CD14-positive monocyte (primary cell): ENCODE measurements at regions not wholly inside any gene's neighbourhood (a gene's known extent, or its start where the extent isn't known, plus 50 kb on each side); places are given as distances from the start of the nearest gene placed in this dataset.

Experiments
- DNase-seq, 3 donors: peaks; one replicate each; pipeline ENCODE4 v3.0.0-alpha.2; 2011 to 2022
- H2AFZ ChIP-seq: 2 replicates; pipeline ENCODE4 v1.6.0; 2012; ENCODE audit warnings: mild to moderate bottlenecking, low read depth, low read length, inconsistent platforms; ENCODE audit not compliant: insufficient read depth, poor library complexity, severe bottlenecking
- H3K27ac ChIP-seq, 2 donors: 1 replicate in 1 of 2; 2 replicates in 1 of 2; pipeline ENCODE4 v1.5.1; 2012 to 2013; ENCODE audit warnings: low read length in 2 of 2, control low read depth in 1 of 2, inconsistent platforms in 1 of 2, low read depth in 1 of 2, mild to moderate bottlenecking in 1 of 2
- H3K27me3 ChIP-seq, 2 donors: one replicate each; pipeline versions ENCODE4 v1.6.0 to v1.6.1; 2011 to 2013; ENCODE audit warnings: low read length in 2 of 2; ENCODE audit not compliant: control insufficient read depth in 2 of 2, insufficient read depth in 2 of 2
- H3K36me3 ChIP-seq, 2 donors: replicated peaks in 1 of 2; 1 replicate in 1 of 2; 2 replicates in 1 of 2; pipeline versions ENCODE4 v1.5.1 to v1.6.1; 2012 to 2013; ENCODE audit warnings: low read length in 2 of 2, control low read depth in 1 of 2, inconsistent platforms in 1 of 2, mild to moderate bottlenecking in 1 of 2; ENCODE audit not compliant: insufficient read depth in 2 of 2, control insufficient read depth in 1 of 2
- H3K4me1 ChIP-seq, 2 donors: 1 replicate in 1 of 2; 2 replicates in 1 of 2; pipeline versions ENCODE4 v1.5.1 to v1.6.1; 2012 to 2013; ENCODE audit warnings: low read length in 2 of 2, control low read depth in 1 of 2, inconsistent platforms in 1 of 2, mild to moderate bottlenecking in 1 of 2, moderate library complexity in 1 of 2; ENCODE audit not compliant: insufficient read depth in 2 of 2, control insufficient read depth in 1 of 2
- H3K4me2 ChIP-seq: replicated peaks from 2 replicates; pipeline ENCODE3; 2012; ENCODE audit warnings: low read length, moderate library complexity, mild to moderate bottlenecking; ENCODE audit not compliant: poor library complexity, severe bottlenecking; ENCODE audit errors: extremely low read depth
- H3K4me3 ChIP-seq, 3 experiments: fragments of 200-600 bp in 1 of 3; sonication (generic) in 1 of 3; replicated peaks in 1 of 3; 1 replicate in 2 of 3; 2 replicates in 1 of 3; pipeline ENCODE4 v1.5.1; 2011 to 2013; ENCODE audit warnings: low read length in 3 of 3, mild to moderate bottlenecking in 3 of 3, control low read depth in 2 of 3, low read depth in 2 of 3, inconsistent platforms in 1 of 3, moderate library complexity in 1 of 3
- H3K79me2 ChIP-seq: 2 replicates; pipeline ENCODE4 v1.6.0; 2012; ENCODE audit warnings: mild to moderate bottlenecking, control low read depth, inconsistent platforms, low read length, moderate library complexity; ENCODE audit not compliant: insufficient read depth
- H3K9ac ChIP-seq: 2 replicates; pipeline ENCODE4 v1.6.0; 2017; ENCODE audit warnings: low read length, mild to moderate bottlenecking; ENCODE audit not compliant: insufficient read depth, poor library complexity, severe bottlenecking
- H3K9me3 ChIP-seq, 2 donors: replicated peaks in 1 of 2; 1 replicate in 1 of 2; 2 replicates in 1 of 2; pipeline versions ENCODE4 v1.5.1 to v1.6.1; 2012 to 2013; ENCODE audit warnings: low read length in 2 of 2, control low read depth in 1 of 2; ENCODE audit not compliant: control insufficient read depth in 1 of 2, insufficient read depth in 1 of 2
- H4K20me1 ChIP-seq: 2 replicates; pipeline ENCODE4 v1.6.0; 2012; ENCODE audit warnings: mild to moderate bottlenecking, low read length, control low read depth, moderate library complexity; ENCODE audit not compliant: insufficient read depth
- H3K27ac Mint-ChIP-seq, 7 donors: one replicate each; pipeline ENCODE4 v1.8.0; 2020; ENCODE audit warnings: mild to moderate bottlenecking in 7 of 7, mixed read lengths in 7 of 7, moderate library complexity in 6 of 7, inconsistent platforms in 2 of 7
- H3K27me3 Mint-ChIP-seq, 3 donors: one replicate each; pipeline ENCODE4 v1.8.0; 2021 to 2022; ENCODE audit warnings: low read depth in 3 of 3, mild to moderate bottlenecking in 3 of 3, mixed read lengths in 3 of 3, moderate library complexity in 3 of 3, inconsistent platforms in 1 of 3
- H3K36me3 Mint-ChIP-seq, 2 donors: one replicate each; pipeline ENCODE4 v1.8.0; 2020; ENCODE audit warnings: mixed read lengths in 2 of 2, inconsistent platforms in 1 of 2, mild to moderate bottlenecking in 1 of 2
- H3K4me1 Mint-ChIP-seq: one replicate; pipeline ENCODE4 v1.8.0; 2020; ENCODE audit warnings: mild to moderate bottlenecking, mixed read lengths
- H3K4me3 Mint-ChIP-seq, 2 donors: one replicate each; pipeline ENCODE4 v1.8.0; 2020; ENCODE audit warnings: mild to moderate bottlenecking in 2 of 2, mixed read lengths in 2 of 2, moderate library complexity in 1 of 2
- H3K9me3 Mint-ChIP-seq, 7 donors: one replicate each; pipeline ENCODE4 v1.8.0; 2020 to 2022; ENCODE audit warnings: mixed read lengths in 7 of 7, mild to moderate bottlenecking in 6 of 7, moderate library complexity in 6 of 7, inconsistent platforms in 2 of 7
- CTCF ChIP-seq: fragments of 200-600 bp; IDR thresholded peaks from one replicate; pipeline ENCODE4 v1.8.0; 2022; ENCODE audit warnings: antibody characterized with exemption, mild to moderate bottlenecking
- WGBS: methylation state at CpG from one replicate; pipeline ENCODE4 v1.1.5; 2013; ENCODE audit warnings: missing lambda C conversion rate; ENCODE audit not compliant: insufficient coverage; 5-methylcytosine and 5-hydroxymethylcytosine counted together
- intact Hi-C, 2 donors: fragments of 100-400 bp; cut with micrococcal nuclease; formaldehyde crosslinking; loops; one replicate each; pipeline versions ENCODE4 v1.15.0 to v1.15.1; 2023

GRCh38 chr5:117182104-117182503, 607.5 kb upstream of the SEMA6A start:
- no CpG with 5 or more reads among the region's 1 CpG for WGBS
- Histone ChIP-seq H3K79me2 (no peaks in the 10 kb centered on the region), H3K36me3 (no peaks in the 10 kb centered on the region), H3K9me3 (peaks cover 0 to 16% of the 10 kb centered on the region in 2 donors), H2AFZ (no peak overlapping the region), H3K4me2 (no peak overlapping the region), H3K4me1 (no peaks in the 10 kb centered on the region), H4K20me1 (no peaks in the 10 kb centered on the region), H3K9ac (no peak overlapping the region), H3K4me3 (no peak overlapping the region), H3K27ac (no peak overlapping the region), H3K27me3 (no peaks in the 10 kb centered on the region)
- intact Hi-C loops = no loop called here
- TF ChIP-seq CTCF = no peak
- H3K36me3 Mint-ChIP-seq = no peaks in the 10 kb centered on the region
- no peak for DNase-seq
- no peaks in the 10 kb centered on the region for H3K4me1 Mint-ChIP-seq
- peaks cover 0 to 13% (median 3%) of the 10 kb centered on the region in 7 donors for H3K9me3 Mint-ChIP-seq
- H3K4me3 Mint-ChIP-seq = no peak overlapping the region
- H3K27ac Mint-ChIP-seq = no peak overlapping the region
- H3K27me3 Mint-ChIP-seq = peaks cover 0 to 2% (median 1%) of the 10 kb centered on the region in 3 donors

GRCh38 chr5:117177302-117177701, 602.7 kb upstream of the SEMA6A start:
- no peak for DNase-seq
- Histone ChIP-seq H3K27ac (no peak overlapping the region), H3K36me3 (no peaks in the 10 kb centered on the region), H3K27me3 (no peaks in the 10 kb centered on the region), H3K79me2 (no peaks in the 10 kb centered on the region), H2AFZ (no peak overlapping the region), H4K20me1 (no peaks in the 10 kb centered on the region), H3K9ac (no peak overlapping the region), H3K4me2 (no peak overlapping the region), H3K9me3 (peaks cover 7 to 16% of the 10 kb centered on the region in 2 donors), H3K4me3 (no peak overlapping the region), H3K4me1 (no peaks in the 10 kb centered on the region)
- no peak for TF ChIP-seq CTCF
- intact Hi-C loops = no loop called here
- Mint-ChIP-seq H3K9me3 (peaks cover 0 to 11% (median 2%) of the 10 kb centered on the region in 7 donors), H3K4me3 (no peak overlapping the region), H3K36me3 (no peaks in the 10 kb centered on the region), H3K27me3 (peaks cover 0 to 3% (median 0%) of the 10 kb centered on the region in 3 donors), H3K27ac (no peak overlapping the region), H3K4me1 (no peaks in the 10 kb centered on the region)
- no CpG with 5 or more reads among the region's 1 CpG for WGBS
